ENCODE measurements at regions not wholly inside any gene's neighbourhood (a gene's known extent, or its start where the extent isn't known, plus 50 kb on each side); places are given as distances from the start of the nearest gene placed in this dataset.

DNA sequence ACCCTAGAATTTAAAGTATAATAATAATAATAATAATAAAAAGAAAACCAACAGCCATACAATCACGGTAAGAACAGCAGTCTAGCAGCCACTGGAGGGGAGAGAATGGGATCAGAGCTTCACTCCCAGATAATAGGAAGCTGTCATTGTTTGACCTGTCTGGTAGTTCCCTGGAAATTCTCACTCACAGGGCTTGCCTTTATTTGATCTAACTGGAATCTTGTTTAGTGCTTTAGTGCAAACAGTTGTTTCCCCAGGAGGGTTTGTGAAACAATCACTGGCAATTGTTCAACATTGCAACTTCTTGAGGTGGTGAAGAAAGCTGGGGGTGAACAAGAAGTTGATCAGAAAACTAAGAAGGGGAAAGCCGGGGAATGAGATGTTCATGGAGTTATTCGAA, 68.7 kb upstream of the PTCSC3 start:
- ATAC-seq, result no peak
- 45% methylated on average over 3 of the region's 3 CpGs for WGBS (ENCODE audit: insufficient coverage, low coverage, low lambda C conversion rate, missing lambda C conversion rate)
- H3K27ac ChIP-seq, result no peak overlapping the region

DNA sequence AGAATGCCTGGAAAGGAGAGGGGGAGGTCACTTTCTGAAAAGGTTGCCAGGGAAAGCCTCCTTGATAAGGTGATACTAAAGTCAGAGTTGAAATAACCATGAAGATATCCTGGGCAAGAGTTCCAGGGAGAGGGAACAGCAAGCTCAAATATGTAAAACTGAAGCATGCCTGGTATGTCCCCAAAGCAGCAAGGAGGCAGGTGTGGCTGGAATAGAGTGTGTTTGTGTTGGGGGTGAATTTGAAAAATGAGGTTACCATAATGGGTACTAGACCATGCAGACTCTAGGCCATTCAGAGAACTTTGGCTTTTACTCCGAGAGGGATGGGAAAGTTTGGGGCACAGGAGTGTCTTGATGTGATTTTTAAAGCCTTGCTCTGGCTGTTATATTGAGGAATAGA, 66.7 kb upstream of the PTCSC3 start:
- Histone ChIP-seq H3K9me3 (no peaks in the 10 kb centered on the region), H3K4me1 (no peaks in the 10 kb centered on the region), H3K4me3 (no peak overlapping the region), H3K27ac (no peak overlapping the region), H3K27me3 (no peaks in the 10 kb centered on the region), H3K36me3 (no peaks in the 10 kb centered on the region)
- WGBS (ENCODE audit: insufficient coverage, low coverage, low lambda C conversion rate, missing lambda C conversion rate), result 73% methylated on average over 1 of the region's 1 CpG
- TF ChIP-seq POLR2A (IDR thresholded peaks at IDR 0.05), result no peak
- TF ChIP-seq, protein P1, sequence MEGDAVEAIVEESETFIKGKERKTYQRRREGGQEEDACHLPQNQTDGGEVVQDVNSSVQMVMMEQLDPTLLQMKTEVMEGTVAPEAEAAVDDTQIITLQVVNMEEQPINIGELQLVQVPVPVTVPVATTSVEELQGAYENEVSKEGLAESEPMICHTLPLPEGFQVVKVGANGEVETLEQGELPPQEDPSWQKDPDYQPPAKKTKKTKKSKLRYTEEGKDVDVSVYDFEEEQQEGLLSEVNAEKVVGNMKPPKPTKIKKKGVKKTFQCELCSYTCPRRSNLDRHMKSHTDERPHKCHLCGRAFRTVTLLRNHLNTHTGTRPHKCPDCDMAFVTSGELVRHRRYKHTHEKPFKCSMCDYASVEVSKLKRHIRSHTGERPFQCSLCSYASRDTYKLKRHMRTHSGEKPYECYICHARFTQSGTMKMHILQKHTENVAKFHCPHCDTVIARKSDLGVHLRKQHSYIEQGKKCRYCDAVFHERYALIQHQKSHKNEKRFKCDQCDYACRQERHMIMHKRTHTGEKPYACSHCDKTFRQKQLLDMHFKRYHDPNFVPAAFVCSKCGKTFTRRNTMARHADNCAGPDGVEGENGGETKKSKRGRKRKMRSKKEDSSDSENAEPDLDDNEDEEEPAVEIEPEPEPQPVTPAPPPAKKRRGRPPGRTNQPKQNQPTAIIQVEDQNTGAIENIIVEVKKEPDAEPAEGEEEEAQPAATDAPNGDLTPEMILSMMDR (IDR thresholded peaks at IDR 0.05), result no peak
- intact Hi-C loops (cut with DNase I), result no loop called here
- ATAC-seq (no peak), DNase-seq (no peak)

More for the DNA sequence above, 68.7 kb upstream of the PTCSC3 start:
- TF ChIP-seq POLR2A (IDR thresholded peaks at IDR 0.05), result no peak
- TF ChIP-seq, protein P1 (IDR thresholded peaks at IDR 0.05), result no peak
- Histone ChIP-seq H3K4me1 (no peaks in the 10 kb centered on the region), H3K9me3 (no peaks in the 10 kb centered on the region), H3K4me3 (no peak overlapping the region), H3K27me3 (no peaks in the 10 kb centered on the region), H3K36me3 (no peaks in the 10 kb centered on the region)
- DNase-seq, result no peak
- intact Hi-C loops (cut with DNase I), result no loop called here

DNA sequence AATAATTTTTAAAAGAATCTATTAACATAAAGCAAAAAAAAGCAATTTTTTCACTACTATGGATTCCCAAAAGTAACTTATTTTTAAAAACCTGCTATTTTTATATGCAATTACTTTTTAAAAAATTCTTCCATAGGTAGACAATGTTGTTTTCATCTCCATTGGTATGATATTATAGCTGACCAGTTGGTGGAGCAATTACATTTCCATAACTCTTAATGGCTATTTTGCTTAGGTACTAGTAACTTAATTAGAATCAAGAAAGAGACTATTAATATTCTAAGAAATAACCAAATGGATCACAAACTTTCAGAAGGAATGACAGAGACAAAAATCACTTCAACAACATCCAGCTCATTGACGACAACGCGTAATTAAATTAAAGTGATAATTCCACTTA, 64.7 kb upstream of the PTCSC3 start:
- Histone ChIP-seq H3K27me3 (no peaks in the 10 kb centered on the region), H3K27ac (no peak overlapping the region), H3K4me1 (no peaks in the 10 kb centered on the region), H3K36me3 (no peaks in the 10 kb centered on the region), H3K4me3 (no peak overlapping the region), H3K9me3 (no peaks in the 10 kb centered on the region)
- no peak for DNase-seq
- no peak for ATAC-seq
- WGBS (ENCODE audit: insufficient coverage, low coverage, low lambda C conversion rate, missing lambda C conversion rate), result 84% methylated on average over 3 of the region's 3 CpGs
- TF ChIP-seq, protein P1 (IDR thresholded peaks at IDR 0.05), result peak in 3 of 4 donors; percentile 6 to 19 (median 8)
- TF ChIP-seq POLR2A (IDR thresholded peaks at IDR 0.05), result no peak
- intact Hi-C loops (cut with DNase I), result no loop called here

DNA sequence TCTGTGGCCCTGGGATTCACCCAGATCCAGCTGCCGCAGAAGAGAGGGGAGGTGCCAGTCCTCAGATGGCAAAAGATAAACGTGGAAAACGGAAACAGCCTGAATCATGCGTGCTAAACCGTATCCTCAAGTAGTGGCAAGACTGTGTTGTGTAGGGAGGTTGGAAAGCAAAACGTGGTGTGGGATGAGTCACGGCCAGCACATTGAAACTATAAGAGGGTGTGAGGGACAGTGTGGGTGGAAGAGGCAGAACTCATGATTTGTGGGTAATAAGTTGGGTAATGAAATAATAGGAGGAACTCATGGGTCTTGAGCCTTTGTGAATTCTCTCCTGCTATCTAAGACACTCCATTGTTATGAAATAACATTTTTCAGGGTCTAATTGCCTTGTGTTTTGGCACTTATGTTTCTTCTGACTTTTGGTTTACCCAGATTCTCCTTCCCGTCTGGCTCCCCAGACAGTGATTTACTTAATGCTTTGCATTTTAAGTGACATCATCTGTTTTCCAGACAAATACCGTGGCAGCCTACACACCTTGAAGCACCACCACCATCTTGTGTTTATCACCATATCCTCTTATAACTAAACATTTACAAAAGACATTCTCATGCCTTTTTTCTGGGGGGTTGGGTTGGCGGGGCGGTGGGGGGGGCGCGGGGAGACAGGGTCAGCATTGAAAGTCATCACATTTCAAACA, 62.3 kb upstream of the PTCSC3 start:
- WGBS (ENCODE audit: insufficient coverage, low coverage, low lambda C conversion rate, missing lambda C conversion rate), result 70% methylated on average over 10 of the region's 13 CpGs
- Histone ChIP-seq H3K4me3 (no peak overlapping the region), H3K9me3 (no peaks in the 10 kb centered on the region), H3K27me3 (no peaks in the 10 kb centered on the region), H3K36me3 (no peaks in the 10 kb centered on the region), H3K4me1 (no peaks in the 10 kb centered on the region), H3K27ac (no peak overlapping the region)
- no peak for DNase-seq
- intact Hi-C loops (cut with DNase I), result no loop called here
- ATAC-seq, result no peak
- TF ChIP-seq, protein P1 (IDR thresholded peaks at IDR 0.05), result no peak

DNA sequence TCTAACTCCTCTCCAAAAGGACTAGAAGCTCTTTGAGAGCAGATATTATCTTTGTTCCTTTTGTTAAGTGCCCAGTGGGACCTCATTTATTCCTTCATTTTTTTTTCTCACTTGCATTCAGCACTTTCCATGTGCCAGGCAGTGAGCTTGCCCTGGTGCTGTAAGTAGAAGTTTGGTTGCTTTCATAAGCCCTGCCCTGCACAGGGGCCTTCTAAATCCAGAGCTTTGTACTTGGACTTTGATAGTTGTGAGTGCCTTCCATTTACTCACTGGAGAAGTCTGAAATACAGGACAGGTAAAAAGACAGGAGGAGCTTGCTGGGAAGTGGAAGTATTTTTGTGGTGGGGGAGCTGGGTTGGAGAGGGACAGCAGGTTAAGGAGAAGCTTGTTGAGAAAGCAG, 56.7 kb upstream of the PTCSC3 start:
- ATAC-seq (no peak), DNase-seq (no peak)
- H3K27me3 ChIP-seq, result no peaks in the 10 kb centered on the region
- no peak overlapping the region for H3K27ac ChIP-seq
- no peaks in the 10 kb centered on the region for H3K9me3 ChIP-seq
- TF ChIP-seq, protein P1 (IDR thresholded peaks at IDR 0.05), result no peak
- no peak for TF ChIP-seq POLR2A (IDR thresholded peaks at IDR 0.05)
- H3K36me3 ChIP-seq, result no peaks in the 10 kb centered on the region
- intact Hi-C loops (cut with DNase I), result no loop called here
- H3K4me3 ChIP-seq, result no peak overlapping the region
- H3K4me1 ChIP-seq, result no peaks in the 10 kb centered on the region
